Astrocyte (in vitro differentiated cells and primary cell): ENCODE measurements at regions not wholly inside any gene's neighbourhood (a gene's known extent, or its start where the extent isn't known, plus 50 kb on each side); places are given as distances from the start of the nearest gene placed in this dataset.

Experiments
- CTCF ChIP-seq: IDR thresholded peaks from 2 replicates; pipeline ENCODE4 v1.5.1; 2011; ENCODE audit warnings: low read depth, mild to moderate bottlenecking, inconsistent platforms, low read length, moderate library complexity; ENCODE audit not compliant: insufficient read depth
- EZH2 ChIP-seq: IDR thresholded peaks from 2 replicates; pipeline ENCODE4 v1.6.1; 2012; ENCODE audit warnings: mild to moderate bottlenecking, low read length, inconsistent platforms; ENCODE audit not compliant: insufficient read depth

- no peak for TF ChIP-seq EZH2
- TF ChIP-seq CTCF: no peak
Measured at GRCh38 chr16:61296305-61296704, 739.9 kb downstream of the CDH8 start.
